Neural crest cell (in vitro differentiated cells): ENCODE measurements at regions not wholly inside any gene's neighbourhood (a gene's known extent, or its start where the extent isn't known, plus 50 kb on each side); places are given as distances from the start of the nearest gene placed in this dataset.

Source experiments
- DNase-seq: peaks from one replicate; pipeline ENCODE4 v3.0.0; 2021; ENCODE audit warnings: low read depth, mixed read lengths, low spot score
- H3K27ac Mint-ChIP-seq: one replicate; pipeline ENCODE4 v1.8.0; 2021; ENCODE audit warnings: mild to moderate bottlenecking, mixed read lengths; ENCODE audit not compliant: unreplicated experiment
- H3K27me3 Mint-ChIP-seq: 2 replicates; pipeline ENCODE4 v1.8.0; 2021; ENCODE audit warnings: low read depth, mild to moderate bottlenecking, mixed read lengths
- H3K36me3 Mint-ChIP-seq: 2 replicates; pipeline ENCODE4 v1.8.0; 2021; ENCODE audit warnings: low read depth, mild to moderate bottlenecking, mixed read lengths
- H3K4me1 Mint-ChIP-seq: 2 replicates; pipeline ENCODE4 v1.8.0; 2021; ENCODE audit warnings: mixed read lengths
- H3K4me3 Mint-ChIP-seq: one replicate; pipeline ENCODE4 v1.8.0; 2021; ENCODE audit warnings: mild to moderate bottlenecking, mixed read lengths
- H3K9me3 Mint-ChIP-seq: 2 replicates; pipeline ENCODE4 v1.8.0; 2021; ENCODE audit warnings: mixed read lengths
- CTCF ChIP-seq: fragments of 200-600 bp; sonication (generic); conservative IDR thresholded peaks from 2 replicates; pipeline ENCODE4 v1.5.0; 2021; ENCODE audit warnings: antibody characterized with exemption, mild to moderate bottlenecking

- no peaks in the 10 kb centered on the region for H3K4me1 Mint-ChIP-seq
- H3K27me3 Mint-ChIP-seq, result no peaks in the 10 kb centered on the region
- DNase-seq, result no peak
- no peak overlapping the region for H3K4me3 Mint-ChIP-seq
- peaks cover 12% of the 10 kb centered on the region for H3K9me3 Mint-ChIP-seq
- peaks cover 7% of the 10 kb centered on the region for H3K36me3 Mint-ChIP-seq
- no peak for TF ChIP-seq CTCF
- no peak overlapping the region for H3K27ac Mint-ChIP-seq
These were observed 113.4 kb upstream of the NUPR2 start for GRCh38 chr7:56229631-56230030.

GRCh38 chr7:56222866-56223265 lies 106.6 kb upstream of the NUPR2 start:
- no peak overlapping the region for H3K4me3 Mint-ChIP-seq

GRCh38 chr7:56219017-56219416 lies 102.8 kb upstream of the NUPR2 start:
- TF ChIP-seq CTCF, result no peak
- Mint-ChIP-seq H3K9me3 (peaks cover 29% of the 10 kb centered on the region), H3K36me3 (peaks cover 9% of the 10 kb centered on the region), H3K4me3 (no peak overlapping the region), H3K27me3 (no peaks in the 10 kb centered on the region), H3K27ac (no peak overlapping the region), H3K4me1 (no peaks in the 10 kb centered on the region)
- DNase-seq, result no peak

More at GRCh38 chr7:56222866-56223265, 106.6 kb upstream of the NUPR2 start:
- no peaks in the 10 kb centered on the region for H3K4me1 Mint-ChIP-seq
- H3K9me3 Mint-ChIP-seq, result peaks cover 16% of the 10 kb centered on the region
- peaks cover 6% of the 10 kb centered on the region for H3K36me3 Mint-ChIP-seq
- no peak for DNase-seq
- TF ChIP-seq CTCF, result no peak
- no peak overlapping the region for H3K27ac Mint-ChIP-seq
- H3K27me3 Mint-ChIP-seq, result no peaks in the 10 kb centered on the region

GRCh38 chr7:56218510-56218909 lies 102.3 kb upstream of the NUPR2 start:
- H3K36me3 Mint-ChIP-seq, result peaks cover 9% of the 10 kb centered on the region
- H3K4me1 Mint-ChIP-seq, result no peaks in the 10 kb centered on the region
- no peaks in the 10 kb centered on the region for H3K27me3 Mint-ChIP-seq
- no peak for TF ChIP-seq CTCF
- H3K4me3 Mint-ChIP-seq, result no peak overlapping the region
- no peak for DNase-seq
- no peak overlapping the region for H3K27ac Mint-ChIP-seq
- H3K9me3 Mint-ChIP-seq, result peaks cover 29% of the 10 kb centered on the region

GRCh38 chr7:56213574-56213973 lies 97.4 kb upstream of the NUPR2 start:
- no peak for TF ChIP-seq CTCF
- peaks cover 10% of the 10 kb centered on the region for H3K36me3 Mint-ChIP-seq
- no peak for DNase-seq
- no peaks in the 10 kb centered on the region for H3K27me3 Mint-ChIP-seq
- H3K27ac Mint-ChIP-seq, result no peak overlapping the region
- no peak overlapping the region for H3K4me3 Mint-ChIP-seq
- peaks cover 32% of the 10 kb centered on the region for H3K9me3 Mint-ChIP-seq
- no peaks in the 10 kb centered on the region for H3K4me1 Mint-ChIP-seq

GRCh38 chr7:56206420-56206819 lies 90.2 kb upstream of the NUPR2 start:
- Mint-ChIP-seq H3K9me3 (peaks cover 19% of the 10 kb centered on the region), H3K4me1 (no peaks in the 10 kb centered on the region), H3K27ac (no peak overlapping the region), H3K36me3 (peaks cover 3% of the 10 kb centered on the region), H3K4me3 (no peak overlapping the region), H3K27me3 (no peaks in the 10 kb centered on the region)
- TF ChIP-seq CTCF, result no peak
- DNase-seq, result no peak
